GM12892 (cell line): ENCODE measurements at regions not wholly inside any gene's neighbourhood (a gene's known extent, or its start where the extent isn't known, plus 50 kb on each side); places are given as distances from the start of the nearest gene placed in this dataset.

ENCODE experiments used
- POLR2A ChIP-seq: IDR thresholded peaks from 2 replicates; pipeline ENCODE4 v1.6.1; 2011; ENCODE audit warnings: low read depth, low read length, control low read depth
- POLR2AphosphoS5 ChIP-seq: IDR thresholded peaks from 2 replicates; pipeline ENCODE4 v1.6.1; 2011; ENCODE audit warnings: low read depth, low read length, control low read depth
- TAF1 ChIP-seq: IDR thresholded peaks from 2 replicates; pipeline ENCODE4 v1.6.1; 2011; ENCODE audit warnings: low read depth, mild to moderate bottlenecking, control low read depth, low read length, borderline replicate concordance

DNA sequence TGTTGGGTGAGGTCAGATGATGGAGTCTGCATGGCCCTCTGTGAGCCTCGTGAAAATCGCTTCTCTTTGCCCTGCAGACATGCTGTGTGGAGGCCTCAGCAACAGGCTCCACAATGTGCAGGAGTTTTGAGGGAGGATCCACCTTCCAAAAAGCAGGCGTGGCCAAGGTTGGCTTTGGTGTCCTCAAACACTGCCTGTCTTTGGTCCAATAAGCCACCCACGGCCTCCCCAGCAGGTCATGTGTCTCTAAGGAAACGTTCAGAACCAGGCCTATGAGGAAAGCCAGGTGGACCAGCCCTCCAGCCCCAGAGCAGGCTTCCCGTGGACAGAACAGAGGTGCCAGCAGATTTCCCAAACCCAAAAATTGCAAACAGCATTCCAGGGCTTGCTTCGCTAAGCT lies 340.7 kb upstream of the IRX2 start:
- TF ChIP-seq TAF1: no peak
- no peak for TF ChIP-seq POLR2A
- TF ChIP-seq POLR2AphosphoS5: no peak
